Stimulated activated CD4-positive, alpha-beta T cell treated with anti-CD3 and anti-CD28 coated beads, TNF-alpha, amount 100 ng/mL, for 24 hours (primary cell): ENCODE measurements at regions not wholly inside any gene's neighbourhood (a gene's known extent, or its start where the extent isn't known, plus 50 kb on each side); places are given as distances from the start of the nearest gene placed in this dataset.
"Not testable (repeated sequence)": the region's sequence is repeated elsewhere in the genome, so short reads cannot be mapped to it uniquely, and the experiment has no call there.

Source experiments
- DNase-seq, 3 experiments: peaks; one replicate each; pipeline ENCODE4 v3.0.0-alpha.2; 2020; ENCODE audit warnings: low read depth in 3 of 3

GRCh38 chr3:182503401-182503800 is 289.9 kb upstream of the ATP11B start:
- no peak for DNase-seq

GRCh38 chr3:182508919-182509711 is 284.2 kb upstream of the ATP11B start:
- DNase-seq: no peak

- DNase-seq: no peak
Measured at GRCh38 chr3:182509844-182510460, 283.4 kb upstream of the ATP11B start.

- DNase-seq: no peak
Measured at GRCh38 chr3:182514236-182514964, 278.9 kb upstream of the ATP11B start.

GRCh38 chr3:182516597-182517336 is 276.5 kb upstream of the ATP11B start:
- no peak for DNase-seq

GRCh38 chr3:182519569-182519968 is 273.7 kb upstream of the ATP11B start:
- DNase-seq: no peak

- no peak for DNase-seq
Measured at GRCh38 chr3:182521339-182521738, 272.0 kb upstream of the ATP11B start.

- DNase-seq: not testable (repeated sequence)
Measured at GRCh38 chr3:182523424-182523823, 269.9 kb upstream of the ATP11B start.

GRCh38 chr3:182523836-182524235 is 269.5 kb upstream of the ATP11B start:
- no peak for DNase-seq

GRCh38 chr3:182524711-182525401 is 268.4 kb upstream of the ATP11B start:
- no peak for DNase-seq

GRCh38 chr3:182525766-182526374 is 267.4 kb upstream of the ATP11B start:
- DNase-seq: no peak

GRCh38 chr3:182527745-182528144 is 265.6 kb upstream of the ATP11B start:
- DNase-seq: no peak

GRCh38 chr3:182530316-182530715 is 263.0 kb upstream of the ATP11B start:
- DNase-seq: no peak

- no peak for DNase-seq
Measured at GRCh38 chr3:182533394-182533793, 259.9 kb upstream of the ATP11B start.

GRCh38 chr3:182544542-182544941 is 248.8 kb upstream of the ATP11B start:
- DNase-seq: no peak

GRCh38 chr3:182562274-182562673 is 231.0 kb upstream of the ATP11B start:
- DNase-seq: no peak

GRCh38 chr3:182565916-182566796 is 227.1 kb upstream of the ATP11B start:
- DNase-seq: no peak

GRCh38 chr3:182567700-182568099 is 225.6 kb upstream of the ATP11B start:
- no peak for DNase-seq

- no peak for DNase-seq
Measured at GRCh38 chr3:182568261-182568660, 225.0 kb upstream of the ATP11B start.

- DNase-seq: no peak
Measured at GRCh38 chr3:182568876-182569275, 224.4 kb upstream of the ATP11B start.
